GM18873 (cell line): ENCODE measurements at regions not wholly inside any gene's neighbourhood (a gene's known extent, or its start where the extent isn't known, plus 50 kb on each side); places are given as distances from the start of the nearest gene placed in this dataset.
A peak's percentile ranks its signal among the peaks of the same experiment; 100 is the strongest.

ENCODE experiments used
- ATAC-seq: cut with Tn5 transposase; IDR thresholded peaks from one replicate; pipeline ENCODE4 v1.9.1; 2021; ENCODE audit warnings: mild to moderate bottlenecking, moderate library complexity, moderate number of reproducible peaks; ENCODE audit not compliant: unreplicated experiment, low FRiP score

DNA sequence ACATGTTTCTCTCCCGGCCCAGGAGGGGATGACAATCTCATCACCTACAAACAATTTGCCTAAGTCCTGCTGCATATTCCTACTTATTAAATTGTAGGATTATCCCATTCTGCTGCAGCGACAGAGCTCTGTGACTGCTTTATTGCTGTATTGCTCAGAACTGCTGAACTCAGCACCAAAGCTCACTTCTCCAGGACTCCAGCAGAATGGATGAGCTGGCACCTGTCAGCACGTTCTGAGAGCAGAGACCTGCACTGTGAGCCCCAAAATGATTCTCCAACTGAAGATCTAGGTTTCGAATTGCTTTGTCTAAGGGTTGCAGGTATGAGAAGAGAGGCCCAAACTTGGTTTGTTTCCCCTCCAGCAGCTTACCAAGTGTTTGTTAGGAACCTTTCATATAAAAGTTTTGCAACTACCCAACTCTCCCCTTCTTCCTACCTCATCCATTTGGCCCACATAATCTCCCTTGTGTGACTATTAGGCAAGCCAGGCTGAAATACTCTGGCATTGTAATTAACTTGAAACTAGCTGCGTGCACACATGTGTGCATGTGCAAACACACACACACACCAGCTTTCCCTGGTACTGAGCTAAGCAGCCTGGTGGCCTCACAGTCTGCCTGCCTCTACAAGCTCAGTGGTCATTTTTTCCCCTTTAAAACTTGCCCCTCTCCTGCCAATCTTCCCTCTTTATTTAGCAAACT, 161.4 kb upstream of the CAMK1G start:
- no peak for ATAC-seq

DNA sequence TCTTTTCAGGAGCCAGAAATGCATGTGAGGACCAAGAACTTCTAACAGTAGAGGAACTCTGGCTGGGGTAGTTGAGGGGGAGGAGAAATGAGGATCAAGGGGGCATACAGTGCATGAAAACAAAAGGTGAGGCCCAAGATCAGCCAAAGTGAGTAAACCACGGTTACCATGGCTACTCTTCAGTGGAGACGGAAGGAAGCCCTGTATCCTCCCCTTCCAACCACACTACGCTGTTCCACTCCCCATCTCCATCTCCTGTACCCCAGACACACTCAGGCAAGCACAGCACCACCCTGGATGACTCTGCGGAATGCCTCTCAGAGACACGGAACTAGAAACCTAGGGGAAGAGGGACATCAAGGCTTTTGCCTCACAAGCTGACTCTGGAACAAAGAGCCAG, 157.6 kb upstream of the CAMK1G start:
- ATAC-seq, result no peak

DNA sequence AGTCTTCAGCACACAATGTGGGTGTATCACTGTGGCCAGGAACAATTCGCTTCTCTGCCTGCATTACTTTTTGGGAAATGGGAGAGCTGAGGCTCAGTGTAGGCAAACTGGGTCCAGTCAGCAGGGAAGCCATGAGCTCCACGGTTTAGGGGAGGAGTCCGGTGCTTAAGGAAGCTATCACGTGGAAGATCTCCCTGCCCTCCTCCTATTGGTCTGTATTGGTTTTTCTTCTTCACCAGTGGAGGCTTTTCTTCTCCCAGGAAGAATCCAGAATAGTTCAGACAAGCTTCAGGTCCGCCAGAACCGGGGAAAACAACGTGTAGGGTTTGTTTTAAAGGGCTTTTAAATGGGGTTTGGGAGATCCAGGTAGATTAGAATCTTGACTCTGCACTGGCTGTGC, 156.2 kb upstream of the CAMK1G start:
- ATAC-seq, result no peak

DNA sequence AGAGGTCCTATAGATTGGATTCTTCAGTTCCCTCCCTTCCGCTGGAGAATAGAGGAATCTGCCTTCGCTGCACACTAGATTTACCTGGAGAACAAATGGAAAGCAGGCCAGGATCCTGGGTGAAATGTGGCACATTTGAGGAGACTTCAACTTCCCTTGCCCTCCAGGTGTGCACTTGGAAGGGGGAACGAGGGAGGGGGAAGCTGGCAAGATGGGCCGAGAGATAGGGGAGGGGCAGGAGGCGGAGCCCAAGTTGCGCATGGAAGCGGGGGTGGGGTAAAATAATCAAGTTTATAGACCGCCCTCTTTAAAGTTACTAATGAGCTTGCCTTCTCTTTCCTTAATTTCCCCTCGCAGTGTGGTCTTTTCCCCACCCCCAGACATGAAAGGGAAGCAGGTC, 155.7 kb upstream of the CAMK1G start:
- ATAC-seq, result no peak

DNA sequence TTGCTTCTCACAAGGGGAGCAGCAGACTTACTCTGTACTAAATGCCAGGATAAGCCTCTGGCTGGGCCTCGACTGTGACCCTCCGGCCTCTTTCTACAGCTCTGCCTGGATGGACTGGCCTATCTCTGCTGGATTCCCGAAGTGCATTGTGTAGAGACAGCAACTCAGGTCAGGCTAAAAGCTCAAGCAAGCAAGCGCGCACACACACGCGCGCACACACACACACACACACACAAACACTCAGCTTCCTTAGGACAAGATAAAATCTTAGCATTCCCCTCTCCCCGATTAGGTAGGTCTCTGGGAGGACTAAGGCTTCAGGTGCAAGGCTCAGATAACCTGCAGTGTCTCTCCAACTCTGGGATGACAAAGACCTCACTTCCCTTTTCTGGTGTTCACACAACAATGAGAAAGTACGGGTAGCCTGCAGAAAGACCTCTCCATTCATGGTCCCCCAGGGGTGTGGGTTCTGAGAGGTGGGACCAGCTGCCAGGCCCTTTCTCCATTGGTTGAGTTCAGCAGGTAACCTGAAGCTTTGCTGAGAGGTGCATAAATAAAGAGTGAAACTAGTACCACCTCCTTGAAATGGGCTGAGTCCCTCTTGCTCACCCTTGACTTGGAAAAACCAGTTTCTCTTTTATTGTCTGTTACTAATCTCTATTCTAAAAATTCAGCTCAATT, 155.1 kb upstream of the CAMK1G start:
- no peak for ATAC-seq

DNA sequence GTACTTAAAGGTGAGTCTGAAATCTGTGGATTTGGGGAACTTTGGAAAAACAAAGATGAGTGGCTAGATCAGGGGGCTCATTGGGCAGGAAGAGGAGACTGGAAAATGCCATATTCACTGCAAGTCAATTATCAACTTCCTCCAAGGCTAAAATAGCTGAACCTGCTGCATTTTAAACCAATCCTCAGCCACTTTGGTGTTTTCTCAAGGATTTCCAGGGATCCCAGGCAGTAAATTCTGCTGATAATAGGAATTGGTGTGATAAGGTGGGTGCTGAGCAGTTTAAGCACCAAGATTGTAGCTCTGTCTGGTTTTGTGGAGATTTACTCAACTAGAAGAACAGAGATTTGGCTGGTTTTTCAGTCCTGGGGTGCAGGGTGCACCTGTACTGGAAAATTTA, 153.9 kb upstream of the CAMK1G start:
- ATAC-seq, result no peak

DNA sequence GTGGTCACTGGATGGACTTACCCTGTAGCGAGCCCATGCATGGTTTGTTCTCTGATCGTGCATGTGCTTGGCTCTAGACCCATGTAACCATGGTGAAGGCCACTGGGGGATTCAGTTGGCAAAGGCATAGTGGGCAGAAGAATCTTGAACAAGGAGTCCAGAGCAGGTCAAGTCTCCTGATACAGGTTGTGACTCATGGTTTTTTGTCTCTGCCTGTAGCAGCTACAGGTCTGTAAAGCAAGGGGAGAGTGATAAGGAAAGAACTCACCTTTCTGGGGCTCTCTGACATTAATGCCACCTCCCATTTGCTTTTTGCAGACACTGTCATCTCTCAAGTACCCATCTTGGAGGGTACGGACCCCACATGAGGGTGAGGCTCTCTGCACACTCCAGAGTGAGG, 153.4 kb upstream of the CAMK1G start:
- no peak for ATAC-seq

DNA sequence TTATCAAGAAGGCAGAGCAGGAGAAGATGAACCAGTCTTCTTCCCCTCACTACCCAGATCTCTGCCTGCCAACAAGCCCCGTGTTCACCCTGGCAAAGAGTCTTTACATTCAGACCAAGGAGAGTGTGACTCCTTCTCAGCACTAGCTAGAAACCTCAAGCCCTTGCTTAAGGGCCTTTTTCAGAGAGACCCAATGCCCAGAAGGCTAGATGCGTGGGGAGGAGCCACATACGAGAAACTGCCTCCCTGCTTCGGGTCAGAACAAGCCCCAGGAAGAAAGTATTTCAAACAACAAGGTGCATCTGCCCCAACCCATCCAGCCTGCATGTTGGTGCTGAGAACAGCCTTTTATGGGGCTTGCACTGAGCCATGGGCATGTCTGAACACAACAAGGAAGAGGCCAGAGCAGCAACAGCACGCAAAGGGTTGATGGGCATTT, 152.7 kb upstream of the CAMK1G start:
- ATAC-seq, result no peak

DNA sequence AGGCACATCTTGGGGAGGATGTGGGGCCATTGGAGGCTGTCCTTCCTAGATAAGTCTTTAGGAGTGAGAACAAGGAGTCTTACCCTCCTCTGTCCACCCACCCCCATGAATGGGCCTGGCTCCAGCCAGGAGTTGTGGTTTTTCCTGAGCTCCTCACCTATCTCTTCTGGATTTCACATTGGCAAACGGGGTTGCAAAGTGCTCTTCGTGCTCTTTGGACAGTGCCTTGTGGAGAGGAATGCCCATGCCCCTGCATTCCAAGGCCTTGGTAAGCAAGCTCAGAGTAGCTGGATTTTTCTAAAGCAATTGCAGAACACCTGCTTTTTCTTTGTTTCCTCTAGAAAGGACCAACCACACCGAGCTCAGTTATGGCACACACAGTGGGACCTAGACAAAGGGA, 152.1 kb upstream of the CAMK1G start:
- ATAC-seq, result no peak

DNA sequence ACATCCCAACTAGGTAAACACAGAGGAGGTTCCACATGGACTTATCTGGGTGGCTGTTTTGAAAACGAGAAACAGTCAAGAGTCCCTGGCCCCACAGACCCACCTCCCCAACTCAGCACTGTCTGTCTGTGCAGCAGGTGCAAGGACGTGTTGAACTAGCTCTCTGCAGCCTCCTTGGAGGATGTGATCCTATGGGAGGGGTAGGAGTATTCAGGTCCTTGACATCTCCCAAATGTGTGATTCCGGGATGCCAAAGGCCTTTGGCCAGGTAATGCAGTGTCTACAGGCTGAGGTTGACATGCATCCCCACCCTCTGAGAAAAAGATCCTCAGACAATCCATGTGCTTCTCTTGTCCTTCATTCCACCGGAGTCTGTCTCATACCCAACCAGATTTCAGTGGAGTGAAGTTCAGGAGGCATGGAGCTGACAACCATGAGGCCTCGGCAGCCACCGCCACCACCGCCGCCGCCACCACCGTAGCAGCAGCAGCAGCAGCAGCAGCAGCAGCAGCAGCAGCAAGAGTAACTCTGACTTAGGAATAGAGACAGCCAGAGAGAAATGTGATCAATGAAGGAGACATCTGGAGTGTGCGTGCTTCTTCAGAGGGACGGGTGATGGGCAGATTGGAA, 151.6 kb upstream of the CAMK1G start:
- no peak for ATAC-seq

DNA sequence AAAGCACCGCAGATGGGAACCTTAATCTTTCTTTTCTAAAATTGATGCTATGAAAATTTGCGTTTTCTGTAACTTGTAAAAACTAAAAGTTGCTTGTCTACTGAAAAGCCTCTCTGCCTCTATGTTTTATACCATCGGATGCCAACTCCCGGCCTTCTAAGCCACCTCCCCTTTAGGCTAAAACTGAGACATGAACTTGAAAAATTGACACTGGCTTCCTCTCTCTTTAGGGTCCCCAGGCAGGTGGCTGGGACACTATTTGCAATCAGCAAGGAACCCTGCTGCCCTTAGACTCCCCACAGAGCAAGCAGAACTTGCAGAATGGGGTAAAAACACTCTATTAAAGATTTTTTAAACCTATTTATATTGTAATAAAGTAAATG, 151.1 kb upstream of the CAMK1G start:
- no peak for ATAC-seq

DNA sequence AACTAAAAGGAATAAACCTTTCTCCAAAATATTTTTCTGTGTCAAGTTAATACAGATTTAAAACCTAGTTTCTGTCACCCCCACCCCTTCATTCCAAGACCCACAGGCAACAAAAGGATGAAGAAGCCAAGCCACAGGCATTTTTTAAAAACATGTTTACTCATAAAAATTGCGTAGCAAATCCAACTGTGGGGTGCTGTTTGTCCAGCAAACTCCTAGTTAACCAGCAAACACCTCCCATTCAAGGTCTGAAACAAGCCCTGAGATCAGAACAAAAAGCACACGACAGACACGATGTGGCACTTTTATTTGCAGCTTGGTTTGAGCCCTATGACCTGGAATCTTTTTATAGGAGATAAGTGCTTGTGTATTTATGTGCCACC, 149.9 kb upstream of the CAMK1G start:
- ATAC-seq, result no peak

DNA sequence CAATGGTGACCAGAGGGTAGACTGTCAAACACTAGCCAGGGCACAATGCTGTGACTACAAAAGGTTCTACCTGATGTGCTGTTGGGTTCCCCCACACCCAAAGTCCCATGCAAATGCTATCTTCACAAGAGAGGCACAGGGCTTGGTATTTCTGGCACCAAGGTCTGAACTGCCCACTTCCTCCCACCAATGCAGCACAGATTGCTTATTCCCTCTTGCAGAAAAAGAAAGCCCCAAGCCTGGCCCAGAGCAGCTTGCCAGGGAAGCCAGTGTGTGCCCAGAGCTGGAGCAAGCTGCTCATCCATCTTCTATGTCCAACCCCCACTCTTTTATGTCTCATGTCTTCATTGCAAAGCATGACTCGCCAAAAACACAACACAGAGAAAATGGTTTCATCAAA, 149.4 kb upstream of the CAMK1G start:
- ATAC-seq, result no peak

DNA sequence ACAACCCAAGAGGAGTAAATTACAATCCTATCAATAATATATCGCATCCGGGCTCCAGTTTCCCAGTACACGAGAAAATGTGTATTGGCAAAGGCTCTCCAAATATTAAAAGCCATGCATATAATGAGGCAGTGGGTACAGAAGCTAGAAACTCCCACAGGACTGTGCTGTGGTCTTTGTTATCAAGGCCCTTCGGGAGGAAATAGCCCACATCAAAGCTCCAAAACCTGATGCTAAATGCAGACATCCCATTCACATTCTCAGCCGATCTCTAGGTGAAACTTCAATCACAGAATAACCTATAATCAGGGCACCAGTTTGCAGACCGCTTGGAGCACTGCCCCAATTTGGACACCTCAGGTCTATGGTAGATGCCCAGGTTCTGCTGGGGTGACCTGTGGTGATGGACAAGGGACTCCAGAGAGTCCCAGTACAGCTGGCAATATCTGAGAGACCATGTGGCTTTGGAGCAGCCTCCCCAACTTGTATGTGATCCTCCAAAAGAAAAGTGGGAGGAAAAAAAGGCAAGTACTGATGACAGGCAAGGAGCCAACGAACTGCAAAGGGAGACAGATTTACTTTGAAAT, 148.8 kb upstream of the CAMK1G start:
- no peak for ATAC-seq

DNA sequence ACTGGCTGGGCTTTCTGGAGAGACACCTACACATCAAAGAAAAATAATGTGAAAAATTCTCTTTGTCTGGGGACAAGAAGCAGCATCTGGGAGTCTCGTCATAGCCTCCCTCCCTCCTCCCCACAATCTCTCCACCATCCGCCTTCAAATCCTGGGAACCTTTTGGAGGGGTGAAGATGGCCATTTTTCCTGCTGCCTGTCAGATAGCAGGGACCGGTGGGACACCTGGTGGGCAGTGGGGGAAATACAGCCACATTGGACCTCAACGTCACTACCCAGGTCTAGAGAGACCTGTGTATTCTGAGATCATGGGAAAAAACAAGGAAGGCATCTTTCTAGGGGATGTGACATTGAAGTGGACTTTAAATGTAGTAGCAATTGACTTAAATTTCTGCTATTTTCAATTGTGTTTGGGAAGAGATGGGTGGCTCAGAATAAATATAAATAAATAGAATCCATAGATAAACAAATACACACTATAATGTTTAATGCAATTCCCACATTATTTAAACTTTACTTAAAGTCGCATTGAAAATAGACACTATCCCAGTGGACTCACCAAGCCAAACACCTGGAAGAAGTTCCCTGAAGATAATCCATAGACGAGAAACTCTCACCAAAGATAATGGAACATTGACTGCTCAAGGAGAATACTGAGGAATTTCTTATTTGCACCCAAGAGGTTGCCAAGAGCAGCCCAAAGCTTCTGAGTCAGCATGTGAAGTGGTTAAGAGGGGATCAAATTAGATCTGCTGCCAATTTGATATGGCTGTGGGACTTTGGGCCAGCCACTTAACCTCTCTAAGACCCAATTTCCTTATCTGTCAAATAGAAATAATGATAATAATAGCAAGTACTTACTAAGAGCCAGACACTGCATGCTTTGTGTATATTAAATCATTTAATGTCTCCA, 147.6 kb upstream of the CAMK1G start:
- peak; percentile 47 for ATAC-seq

DNA sequence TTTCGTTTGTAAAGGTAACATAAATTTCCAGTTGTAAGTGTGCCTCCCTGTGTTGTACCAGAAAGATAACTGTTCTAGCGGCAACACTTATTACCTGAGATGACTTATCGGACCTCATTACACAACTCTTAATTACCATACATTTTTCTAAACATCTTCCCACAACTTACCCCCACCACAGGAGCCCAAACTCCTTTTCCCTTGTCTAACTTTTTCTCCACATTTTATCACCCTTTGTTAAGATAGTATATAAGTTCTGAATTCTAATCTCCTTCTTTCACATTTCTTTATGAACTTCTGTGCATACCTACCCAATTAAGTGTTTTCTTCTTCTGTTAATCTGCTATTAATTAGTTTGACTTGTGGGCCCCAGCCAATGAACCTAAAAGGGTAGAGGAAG, 143.7 kb upstream of the CAMK1G start:
- no peak for ATAC-seq

DNA sequence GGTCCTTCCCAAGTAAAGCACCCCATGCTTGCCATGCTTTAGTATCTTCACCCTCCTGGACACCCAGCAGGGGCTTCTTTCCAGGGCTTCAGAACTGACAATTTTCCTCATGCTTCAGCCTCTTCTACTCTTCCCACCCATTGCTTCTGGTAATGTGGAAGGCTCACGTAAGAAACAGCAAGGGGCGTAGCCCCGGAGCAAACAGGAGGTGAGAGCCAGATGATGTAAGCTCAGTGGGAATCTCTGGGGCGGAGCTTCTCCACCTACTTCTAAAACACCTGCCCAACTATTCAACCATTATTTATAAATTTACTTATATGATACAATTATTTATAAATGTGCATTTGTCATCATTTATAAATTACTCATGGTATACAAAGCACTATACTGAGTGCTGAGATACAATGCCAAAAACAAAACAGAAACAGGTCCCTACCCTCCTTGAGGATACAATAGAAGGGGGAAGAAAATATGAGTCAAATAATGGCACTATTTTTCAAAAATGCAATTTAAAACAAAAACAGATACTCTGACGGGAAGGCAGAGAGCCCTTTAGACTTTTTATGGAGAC, 140.1 kb upstream of the CAMK1G start:
- no peak for ATAC-seq

DNA sequence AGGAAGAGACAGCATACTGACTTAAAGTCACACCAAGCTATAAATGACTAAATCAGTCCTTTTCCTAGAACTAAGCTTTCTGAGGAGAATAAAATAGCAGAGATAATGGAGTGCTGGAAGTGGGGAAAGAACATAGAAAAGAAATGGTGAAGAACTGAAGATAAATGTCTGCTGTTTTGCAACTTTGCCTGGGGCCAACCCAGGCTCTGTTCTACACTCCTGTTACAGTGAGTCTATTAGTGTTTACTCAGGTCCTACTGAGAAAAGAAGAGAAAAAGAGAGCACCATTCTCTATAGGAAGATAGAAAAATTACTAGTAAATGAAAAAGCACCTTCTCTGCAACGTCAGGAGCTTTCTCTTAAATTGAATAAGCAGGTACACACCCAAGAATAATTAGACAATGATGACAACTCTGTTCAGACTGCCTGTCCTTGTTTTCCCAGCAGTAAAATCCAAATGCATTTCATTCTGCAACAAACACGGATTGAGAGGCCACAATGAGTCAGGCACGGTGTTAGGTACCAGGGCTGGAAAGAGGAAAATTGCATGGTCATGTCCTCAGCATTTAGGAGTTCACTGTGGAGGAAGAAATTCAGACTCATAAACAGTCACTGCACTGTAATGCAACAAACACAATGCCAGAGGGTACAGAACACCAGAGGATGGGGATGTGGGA, 139.4 kb upstream of the CAMK1G start:
- ATAC-seq, result no peak

DNA sequence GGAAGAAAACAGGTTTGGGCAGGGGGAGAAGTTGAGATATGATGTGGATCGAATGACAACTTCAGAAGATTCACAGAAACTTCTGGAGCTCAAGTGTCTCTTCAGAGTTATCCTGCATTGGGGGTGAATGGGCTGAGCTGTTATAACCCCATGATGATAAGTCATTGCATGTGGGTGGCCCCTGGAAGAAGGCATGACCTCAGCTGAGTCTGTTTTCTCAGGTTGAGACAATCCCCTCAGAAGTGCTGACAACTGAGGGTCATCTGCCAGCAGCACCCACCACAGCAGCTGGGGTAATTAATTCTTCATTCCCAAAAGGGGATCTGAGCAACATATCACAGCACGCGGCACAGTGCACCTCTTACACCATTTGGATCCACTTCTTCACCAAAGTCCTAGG, 138.6 kb upstream of the CAMK1G start:
- no peak for ATAC-seq

DNA sequence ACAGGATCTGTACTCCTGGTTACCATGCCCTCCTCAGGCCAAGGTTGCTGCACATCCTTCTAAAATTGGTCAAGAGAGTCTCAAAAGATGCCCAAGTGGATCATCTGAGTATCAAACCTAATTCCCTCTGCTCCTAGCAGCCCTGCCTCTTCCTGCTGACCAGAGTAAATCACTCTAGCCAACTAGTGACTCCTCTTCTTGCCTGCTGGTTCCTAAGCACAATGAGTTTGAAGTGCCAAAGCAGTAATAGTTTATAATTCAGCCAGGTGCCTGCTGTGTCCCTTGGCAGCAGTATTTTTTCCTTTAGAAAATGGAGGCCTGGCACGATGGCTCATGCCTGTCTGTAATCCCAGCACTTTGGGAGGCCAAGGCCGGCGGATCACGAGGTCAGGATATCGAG, 137.9 kb upstream of the CAMK1G start:
- no peak for ATAC-seq
